ENCODE measurements at regions not wholly inside any gene's neighbourhood (a gene's known extent, or its start where the extent isn't known, plus 50 kb on each side); places are given as distances from the start of the nearest gene placed in this dataset.

GRCh38 chr17:429589-429988 lies 77.0 kb upstream of the RPH3AL start (continued):
- TF ChIP-seq PRDM15 (CRISPR knock-in tag; IDR thresholded peaks at IDR 0.05): no peak
- TF ChIP-seq E2F5 (CRISPR knock-in tag; IDR thresholded peaks at IDR 0.05): no peak
- no peak for TF ChIP-seq RORB (CRISPR knock-in tag; IDR thresholded peaks at IDR 0.05)
- TF ChIP-seq ZNF263 (CRISPR knock-in tag; IDR thresholded peaks at IDR 0.05; ENCODE audit: low read depth): no peak
- TF ChIP-seq IRF1 (CRISPR knock-in tag; IDR thresholded peaks at IDR 0.05): no peak
- TF ChIP-seq HMGA2 (CRISPR knock-in tag; IDR thresholded peaks at IDR 0.05): no peak
- no peak for TF ChIP-seq PREB (CRISPR knock-in tag; IDR thresholded peaks at IDR 0.05; ENCODE audit: borderline replicate concordance)
- TF ChIP-seq NFATC4 (CRISPR knock-in tag; IDR thresholded peaks at IDR 0.05): no peak
- no peak for TF ChIP-seq ZNF219 (CRISPR knock-in tag; IDR thresholded peaks at IDR 0.05; ENCODE audit: borderline replicate concordance)

GRCh38 chr17:428414-428813 lies 75.8 kb upstream of the RPH3AL start:
- TF ChIP-seq HMGXB4 (CRISPR knock-in tag; IDR thresholded peaks at IDR 0.05) (no peak), ARID4B (CRISPR knock-in tag; IDR thresholded peaks at IDR 0.05; ENCODE audit: borderline replicate concordance) (no peak), GTF2I (CRISPR knock-in tag; conservative IDR thresholded peaks at IDR 0.05) (no peak), PRRX2 (CRISPR knock-in tag; IDR thresholded peaks at IDR 0.05) (no peak), ZNF138 (CRISPR knock-in tag; conservative IDR thresholded peaks at IDR 0.05) (no peak)
- DNase-seq (ENCODE audit: low spot score): no peak
- no peak overlapping the region for H3K27ac Mint-ChIP-seq
- CTCF ChIA-PET: interaction anchor here (0.6 to 2.4 kb wide), 2 partner anchors 16 to 125 kb away, joined by 4 to 18 read pairs; no protein-coding TSS in a partner anchor
- POLR2A ChIA-PET: no interaction called here
- peaks cover 2% of the 10 kb centered on the region for H3K27me3 Mint-ChIP-seq (ENCODE audit: low read depth)
- no peak for ATAC-seq
- peaks cover 34% of the 10 kb centered on the region for H3K9me3 Mint-ChIP-seq
- H3K36me3 Mint-ChIP-seq: peaks cover 21% of the 10 kb centered on the region
- peaks cover 20% of the 10 kb centered on the region for H3K4me1 Mint-ChIP-seq
- no peak overlapping the region for H3K4me3 Mint-ChIP-seq
